Neuronal stem cell (in vitro differentiated cells): ENCODE measurements at regions not wholly inside any gene's neighbourhood (a gene's known extent, or its start where the extent isn't known, plus 50 kb on each side); places are given as distances from the start of the nearest gene placed in this dataset.

ENCODE experiments used
- DNase-seq: peaks from one replicate; pipeline ENCODE4 v3.0.0-alpha.2; 2013; ENCODE audit warnings: low spot score
- H2AFZ ChIP-seq: one replicate; pipeline ENCODE4 v1.6.1; 2013; ENCODE audit warnings: mild to moderate bottlenecking, low read length, inconsistent platforms
- H2AK5ac ChIP-seq: 2 replicates; pipeline ENCODE4 v1.6.1; 2013; ENCODE audit warnings: low read depth, mild to moderate bottlenecking, inconsistent platforms, low read length, moderate library complexity, mixed read lengths
- H2BK120ac ChIP-seq: 2 replicates; pipeline ENCODE4 v1.6.1; 2013; ENCODE audit warnings: low read depth, mild to moderate bottlenecking, inconsistent platforms, low read length, moderate library complexity, mixed read lengths
- H2BK12ac ChIP-seq: one replicate; pipeline ENCODE4 v1.6.1; 2013; ENCODE audit warnings: low read length, inconsistent platforms
- H2BK15ac ChIP-seq: 2 replicates; pipeline ENCODE4 v1.6.1; 2013; ENCODE audit warnings: mild to moderate bottlenecking, low read length, inconsistent platforms, mixed read lengths
- H2BK5ac ChIP-seq: one replicate; pipeline ENCODE4 v1.6.1; 2013; ENCODE audit warnings: inconsistent platforms, mild to moderate bottlenecking, low read length, moderate library complexity
- H3K14ac ChIP-seq: one replicate; pipeline ENCODE4 v1.6.1; 2013; ENCODE audit warnings: low read length, inconsistent platforms
- H3K18ac ChIP-seq: 2 replicates; pipeline ENCODE4 v1.6.1; 2013; ENCODE audit warnings: low read length, inconsistent platforms
- H3K23ac ChIP-seq: 2 replicates; pipeline ENCODE4 v1.6.1; 2013; ENCODE audit warnings: low read depth, mild to moderate bottlenecking, mixed read lengths, low read length, inconsistent platforms; ENCODE audit not compliant: poor library complexity
- H3K27ac ChIP-seq: replicated peaks from 3 replicates; pipeline ENCODE4 v1.5.1; 2013; ENCODE audit warnings: low read length, inconsistent platforms
- H3K27me3 ChIP-seq, 3 experiments: 2 replicates each; pipeline ENCODE4 v1.6.1; 2013; ENCODE audit warnings: low read length in 3 of 3, mild to moderate bottlenecking in 2 of 3, inconsistent platforms in 1 of 3, low read depth in 1 of 3, mixed read lengths in 1 of 3, moderate library complexity in 1 of 3; ENCODE audit not compliant: control insufficient read depth in 3 of 3, insufficient read depth in 3 of 3
- H3K36me3 ChIP-seq, 2 donors: replicated peaks in 1 of 2; 2 replicates each; pipeline ENCODE4 v1.6.1; 2013; ENCODE audit warnings: low read length in 2 of 2; ENCODE audit not compliant: control insufficient read depth in 2 of 2, insufficient read depth in 2 of 2
- H3K4ac ChIP-seq: 2 replicates; pipeline ENCODE4 v1.6.1; 2013; ENCODE audit warnings: inconsistent platforms, mild to moderate bottlenecking, low read length, moderate library complexity
- H3K4me1 ChIP-seq, 2 donors: 1 replicate in 1 of 2; 2 replicates in 1 of 2; pipeline ENCODE4 v1.6.1; 2013; ENCODE audit warnings: low read length in 2 of 2, low read depth in 1 of 2; ENCODE audit not compliant: control insufficient read depth in 2 of 2, insufficient read depth in 1 of 2
- H3K4me2 ChIP-seq: one replicate; pipeline ENCODE4 v1.6.1; 2013; ENCODE audit warnings: mild to moderate bottlenecking, low read length, inconsistent platforms; ENCODE audit not compliant: insufficient read depth, poor library complexity, severe bottlenecking
- H3K4me3 ChIP-seq, 2 donors: 2 replicates each; pipeline ENCODE4 v1.5.1; 2013; ENCODE audit warnings: low read length in 2 of 2, mild to moderate bottlenecking in 2 of 2, inconsistent platforms in 1 of 2, moderate library complexity in 1 of 2
- H3K79me1 ChIP-seq: one replicate; pipeline ENCODE4 v1.6.1; 2013; ENCODE audit warnings: low read depth, mild to moderate bottlenecking, inconsistent platforms, low read length, moderate library complexity
- H3K9ac ChIP-seq: one replicate; pipeline ENCODE4 v1.6.1; 2013; ENCODE audit warnings: mild to moderate bottlenecking, low read depth, low read length, inconsistent platforms; ENCODE audit not compliant: poor library complexity
- H3K9me3 ChIP-seq, 2 donors: replicated peaks in 1 of 2; 2 replicates each; pipeline versions ENCODE3 to v1.6.1; 2013; ENCODE audit warnings: low read length in 2 of 2, mild to moderate bottlenecking in 2 of 2, inconsistent platforms in 1 of 2, low read depth in 1 of 2, mixed read lengths in 1 of 2, moderate library complexity in 1 of 2; ENCODE audit not compliant: control insufficient read depth in 2 of 2, insufficient read depth in 1 of 2
- H4K8ac ChIP-seq: one replicate; pipeline ENCODE4 v1.6.1; 2013; ENCODE audit warnings: low read depth, mild to moderate bottlenecking, inconsistent platforms, low read length, moderate library complexity
- H4K91ac ChIP-seq: one replicate; pipeline ENCODE4 v1.6.1; 2013; ENCODE audit warnings: low read length, low read depth, mild to moderate bottlenecking, inconsistent platforms; ENCODE audit not compliant: poor library complexity
- WGBS, 2 donors: extraction: QIAGEN DNeasy Blood & Tissue Kit; methylation state at CpG; one replicate each; pipeline ENCODE4 v1.1.7; 2013; ENCODE audit warnings: missing lambda C conversion rate in 2 of 2, mixed read lengths in 1 of 2; ENCODE audit not compliant: insufficient read length in 2 of 2, insufficient replicate concordance in 1 of 2; ENCODE audit errors: extremely low coverage in 2 of 2; 5-methylcytosine and 5-hydroxymethylcytosine counted together

- Histone ChIP-seq H2BK120ac (no peak overlapping the region), H4K91ac (no peak overlapping the region), H2BK12ac (no peak overlapping the region), H3K9me3 (no peaks in the 10 kb centered on the region), H3K14ac (no peak overlapping the region), H3K79me1 (no peaks in the 10 kb centered on the region), H2AFZ (no peak overlapping the region), H4K8ac (no peak overlapping the region), H3K23ac (no peak overlapping the region), H3K4me2 (no peak overlapping the region), H2BK15ac (no peak overlapping the region), H2BK5ac (no peak overlapping the region), H3K27me3 (no peaks in the 10 kb centered on the region), H3K4me1 (no peaks in the 10 kb centered on the region), H3K27ac (no peak overlapping the region), H3K9ac (no peak overlapping the region), H3K4ac (no peak overlapping the region), H3K18ac (no peak overlapping the region), H3K36me3 (no peaks in the 10 kb centered on the region), H2AK5ac (no peak overlapping the region), H3K4me3 (no peak overlapping the region)
- WGBS, 2 donors: no CpG with 5 or more reads among the region's 4 CpGs
- no peak for DNase-seq
Measured at GRCh38 chrX:95056901-95057300, 1382.9 kb downstream of the FAM133A start.

GRCh38 chrX:95057341-95057740 lies 1383.3 kb downstream of the FAM133A start:
- no CpG with 5 or more reads among the region's 2 CpGs for WGBS, 2 donors
- no peak overlapping the region for H3K23ac ChIP-seq
- H4K91ac ChIP-seq: no peak overlapping the region
- no peak for DNase-seq
- H2BK12ac ChIP-seq: no peak overlapping the region
- no peak overlapping the region for H3K4ac ChIP-seq
- no peak overlapping the region for H3K14ac ChIP-seq
- no peak overlapping the region for H2BK120ac ChIP-seq
- no peak overlapping the region for H3K27ac ChIP-seq
- no peak overlapping the region for H3K4me2 ChIP-seq
- H4K8ac ChIP-seq: no peak overlapping the region
- H2AFZ ChIP-seq: no peak overlapping the region
- no peaks in the 10 kb centered on the region for H3K27me3 ChIP-seq
- no peak overlapping the region for H3K4me3 ChIP-seq
- no peaks in the 10 kb centered on the region for H3K36me3 ChIP-seq
- no peak overlapping the region for H2BK15ac ChIP-seq
- no peaks in the 10 kb centered on the region for H3K9me3 ChIP-seq
- H3K79me1 ChIP-seq: no peaks in the 10 kb centered on the region
- H3K9ac ChIP-seq: no peak overlapping the region
- no peak overlapping the region for H2AK5ac ChIP-seq
- no peaks in the 10 kb centered on the region for H3K4me1 ChIP-seq
- no peak overlapping the region for H3K18ac ChIP-seq
- H2BK5ac ChIP-seq: no peak overlapping the region

DNA sequence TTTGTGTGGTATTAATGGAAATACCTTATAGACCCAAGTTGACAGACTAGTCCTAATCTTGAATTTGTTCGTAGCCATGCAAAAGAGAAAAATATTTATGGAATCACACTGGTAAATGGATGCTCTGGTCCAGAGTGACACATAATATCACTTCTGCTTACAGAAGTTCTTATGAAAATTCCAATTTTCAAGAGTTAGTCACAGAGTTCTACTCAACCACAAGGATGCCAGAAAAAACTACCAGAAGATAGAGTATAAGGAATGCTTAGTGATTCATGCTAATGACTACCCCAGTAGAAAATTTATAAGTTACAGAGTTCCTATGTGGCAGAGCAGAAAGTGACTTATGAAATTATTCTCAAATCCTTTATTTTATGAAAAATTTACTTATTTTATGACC lies 1384.8 kb downstream of the FAM133A start:
- H3K23ac ChIP-seq: no peak overlapping the region
- H2AFZ ChIP-seq: no peak overlapping the region
- H2AK5ac ChIP-seq: no peak overlapping the region
- no peak overlapping the region for H3K9ac ChIP-seq
- no peak overlapping the region for H2BK120ac ChIP-seq
- H3K36me3 ChIP-seq: no peaks in the 10 kb centered on the region
- WGBS, 2 donors: no CpG with 5 or more reads among the region's 1 CpG
- H3K4me3 ChIP-seq: no peak overlapping the region
- H3K4me2 ChIP-seq: no peak overlapping the region
- no peak overlapping the region for H4K91ac ChIP-seq
- no peak overlapping the region for H3K27ac ChIP-seq
- DNase-seq: no peak
- H3K79me1 ChIP-seq: no peaks in the 10 kb centered on the region
- no peak overlapping the region for H2BK15ac ChIP-seq
- H3K4ac ChIP-seq: no peak overlapping the region
- no peak overlapping the region for H2BK5ac ChIP-seq
- H4K8ac ChIP-seq: no peak overlapping the region
- H3K9me3 ChIP-seq: no peaks in the 10 kb centered on the region
- no peak overlapping the region for H3K14ac ChIP-seq
- no peak overlapping the region for H3K18ac ChIP-seq
- H3K27me3 ChIP-seq: no peaks in the 10 kb centered on the region
- no peak overlapping the region for H2BK12ac ChIP-seq
- H3K4me1 ChIP-seq: no peaks in the 10 kb centered on the region

DNA sequence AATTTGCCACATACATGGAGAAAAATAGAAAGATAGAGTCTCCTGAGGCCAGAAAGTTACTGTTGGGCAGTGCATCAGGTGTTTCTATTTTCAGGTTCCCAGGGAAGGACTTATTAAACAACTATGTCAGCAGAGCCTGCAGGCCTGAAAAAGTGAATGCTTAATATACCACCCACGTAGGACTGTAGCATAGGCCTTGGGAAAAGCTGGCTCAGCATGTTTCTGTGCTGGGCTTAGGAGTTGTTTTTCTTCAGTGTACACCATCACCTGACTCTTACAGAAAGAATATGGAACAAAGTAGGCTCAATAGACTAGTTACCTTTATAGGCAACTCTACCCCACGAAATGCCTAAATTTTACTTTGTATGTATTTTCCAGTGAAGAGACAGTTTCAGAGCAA lies 1385.9 kb downstream of the FAM133A start:
- Histone ChIP-seq H4K91ac (no peak overlapping the region), H2BK15ac (no peak overlapping the region), H3K79me1 (no peaks in the 10 kb centered on the region), H3K9ac (no peak overlapping the region), H3K4ac (no peak overlapping the region), H3K36me3 (no peaks in the 10 kb centered on the region), H3K4me2 (no peak overlapping the region), H2BK120ac (no peak overlapping the region), H3K27ac (no peak overlapping the region), H3K18ac (no peak overlapping the region), H3K9me3 (no peaks in the 10 kb centered on the region), H2BK5ac (no peak overlapping the region), H3K27me3 (no peaks in the 10 kb centered on the region), H3K4me3 (no peak overlapping the region), H3K23ac (no peak overlapping the region), H2BK12ac (no peak overlapping the region), H4K8ac (no peak overlapping the region), H3K4me1 (no peaks in the 10 kb centered on the region), H2AFZ (no peak overlapping the region), H2AK5ac (no peak overlapping the region), H3K14ac (no peak overlapping the region)
- no peak for DNase-seq
- no CpG with 5 or more reads among the region's 2 CpGs for WGBS, 2 donors
